ENCODE measurements at regions not wholly inside any gene's neighbourhood (a gene's known extent, or its start where the extent isn't known, plus 50 kb on each side); places are given as distances from the start of the nearest gene placed in this dataset.

DNA sequence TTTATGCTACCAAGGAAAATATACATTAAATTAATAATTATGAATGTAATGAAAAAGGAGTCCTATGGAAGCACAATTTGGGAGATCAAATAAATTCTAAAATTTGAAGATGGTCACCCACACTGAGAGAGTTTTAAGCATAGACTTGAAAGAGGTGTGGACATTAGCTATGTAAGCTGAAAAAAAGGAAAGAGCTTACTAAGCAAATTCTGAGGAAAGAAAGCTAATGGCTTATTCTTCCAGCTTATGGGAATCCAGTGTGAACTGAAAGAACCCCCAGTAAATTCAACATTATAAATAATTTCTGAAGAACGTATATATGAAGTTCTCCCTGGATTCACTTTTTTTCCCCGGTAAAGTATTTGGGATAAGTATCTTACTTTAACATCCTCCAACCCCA lies 78.2 kb upstream of the GUCY1A1 start:
- TF ChIP-seq POLR2A (IDR thresholded peaks at IDR 0.05), result no peak
- TF ChIP-seq, protein P1, sequence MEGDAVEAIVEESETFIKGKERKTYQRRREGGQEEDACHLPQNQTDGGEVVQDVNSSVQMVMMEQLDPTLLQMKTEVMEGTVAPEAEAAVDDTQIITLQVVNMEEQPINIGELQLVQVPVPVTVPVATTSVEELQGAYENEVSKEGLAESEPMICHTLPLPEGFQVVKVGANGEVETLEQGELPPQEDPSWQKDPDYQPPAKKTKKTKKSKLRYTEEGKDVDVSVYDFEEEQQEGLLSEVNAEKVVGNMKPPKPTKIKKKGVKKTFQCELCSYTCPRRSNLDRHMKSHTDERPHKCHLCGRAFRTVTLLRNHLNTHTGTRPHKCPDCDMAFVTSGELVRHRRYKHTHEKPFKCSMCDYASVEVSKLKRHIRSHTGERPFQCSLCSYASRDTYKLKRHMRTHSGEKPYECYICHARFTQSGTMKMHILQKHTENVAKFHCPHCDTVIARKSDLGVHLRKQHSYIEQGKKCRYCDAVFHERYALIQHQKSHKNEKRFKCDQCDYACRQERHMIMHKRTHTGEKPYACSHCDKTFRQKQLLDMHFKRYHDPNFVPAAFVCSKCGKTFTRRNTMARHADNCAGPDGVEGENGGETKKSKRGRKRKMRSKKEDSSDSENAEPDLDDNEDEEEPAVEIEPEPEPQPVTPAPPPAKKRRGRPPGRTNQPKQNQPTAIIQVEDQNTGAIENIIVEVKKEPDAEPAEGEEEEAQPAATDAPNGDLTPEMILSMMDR (IDR thresholded peaks at IDR 0.05), result no peak
- Histone ChIP-seq H3K36me3 (no peaks in the 10 kb centered on the region), H3K27me3 (no peaks in the 10 kb centered on the region), H3K4me3 (no peak overlapping the region), H3K27ac (no peak overlapping the region), H3K4me1 (no peaks in the 10 kb centered on the region), H3K9me3 (no peaks in the 10 kb centered on the region)
- DNase-seq (no peak), ATAC-seq (no peak)
- 81% methylated on average over 2 of the region's 2 CpGs for WGBS (ENCODE audit: insufficient coverage, low coverage, low lambda C conversion rate, missing lambda C conversion rate)
- intact Hi-C loops (cut with DNase I), result no loop called here

DNA sequence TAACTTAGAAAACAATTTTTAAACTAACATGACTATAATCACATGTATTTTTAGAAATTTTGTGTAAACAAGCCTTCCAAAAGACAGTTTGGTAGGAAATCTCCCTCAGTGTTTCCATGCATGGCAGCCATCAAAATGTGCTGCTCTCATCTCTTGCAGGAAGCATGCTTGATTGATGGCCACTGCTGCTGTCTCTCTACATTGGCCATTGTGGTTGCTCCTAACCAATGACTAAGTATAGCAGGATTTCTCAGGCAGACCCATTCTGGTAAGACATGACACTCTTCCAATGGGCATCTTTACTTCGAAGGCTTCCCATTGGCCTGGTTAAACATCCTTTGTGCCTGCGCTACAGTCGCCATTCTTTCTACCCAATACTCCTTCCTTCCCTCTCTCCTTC lies 78.9 kb upstream of the GUCY1A1 start:
- TF ChIP-seq, protein P1 (IDR thresholded peaks at IDR 0.05), result no peak
- no peak for TF ChIP-seq POLR2A (IDR thresholded peaks at IDR 0.05)
- H3K36me3 ChIP-seq, result no peaks in the 10 kb centered on the region
- DNase-seq (no peak), ATAC-seq (no peak)
- no peaks in the 10 kb centered on the region for H3K4me1 ChIP-seq
- H3K9me3 ChIP-seq, result no peaks in the 10 kb centered on the region
- H3K27me3 ChIP-seq, result no peaks in the 10 kb centered on the region
- no peak overlapping the region for H3K27ac ChIP-seq
- H3K4me3 ChIP-seq, result no peak overlapping the region
- intact Hi-C loops (cut with DNase I), result no loop called here
- WGBS (ENCODE audit: insufficient coverage, low coverage, low lambda C conversion rate, missing lambda C conversion rate), result no CpG with 5 or more reads among the region's 3 CpGs

DNA sequence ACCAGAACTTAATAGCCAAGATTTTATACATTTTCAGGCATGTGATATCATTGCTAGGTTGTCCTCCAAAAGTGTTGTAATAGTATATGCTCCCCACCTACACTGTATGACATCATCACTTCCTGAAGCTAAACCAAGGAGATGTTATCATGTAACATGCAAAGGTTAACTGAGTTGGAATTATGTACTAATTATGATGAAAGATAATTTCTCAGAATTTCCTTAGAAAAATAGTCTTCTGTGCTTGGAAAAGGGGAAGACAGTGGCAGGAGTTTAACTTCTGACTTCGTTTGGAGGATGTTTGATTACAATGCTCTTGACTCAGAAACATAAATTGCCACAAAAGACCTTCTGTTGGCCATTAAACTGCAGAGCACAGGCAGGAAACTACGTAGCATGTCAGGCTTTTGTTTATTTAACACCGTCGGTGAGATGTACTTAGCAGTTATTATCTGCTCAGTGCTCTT lies 83.6 kb upstream of the GUCY1A1 start:
- no peak overlapping the region for H3K4me3 ChIP-seq
- H3K9me3 ChIP-seq, result no peaks in the 10 kb centered on the region
- H3K27me3 ChIP-seq, result no peaks in the 10 kb centered on the region
- intact Hi-C loops (cut with DNase I), result no loop called here
- H3K36me3 ChIP-seq, result no peaks in the 10 kb centered on the region
- no peaks in the 10 kb centered on the region for H3K4me1 ChIP-seq
- TF ChIP-seq, protein P1 (IDR thresholded peaks at IDR 0.05), result no peak
- TF ChIP-seq POLR2A (IDR thresholded peaks at IDR 0.05), result no peak
- peak in 1 of 4 donors; percentile 41 for ATAC-seq
- no peak overlapping the region for H3K27ac ChIP-seq
- DNase-seq, result no peak
- WGBS (ENCODE audit: insufficient coverage, low coverage, low lambda C conversion rate, missing lambda C conversion rate), result 10% methylated on average over 4 of the region's 4 CpGs

DNA sequence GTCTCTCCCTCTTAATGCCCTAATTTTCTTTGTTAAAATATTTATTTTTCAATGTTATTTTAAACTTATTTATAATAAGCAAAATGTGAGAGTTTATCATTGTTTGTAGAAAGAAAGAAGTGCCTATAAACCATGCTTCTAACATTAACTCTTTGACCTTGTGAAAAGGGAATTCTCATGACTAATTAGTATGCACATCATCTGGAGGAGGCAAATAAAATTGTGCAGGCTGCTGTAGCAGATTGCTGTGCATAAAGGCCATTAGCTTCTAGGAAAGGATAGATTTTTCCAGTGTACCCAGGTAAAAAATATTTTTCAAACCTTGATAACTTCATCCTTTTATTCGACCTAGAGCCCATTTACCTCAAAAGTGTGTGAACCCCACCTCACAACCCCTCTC lies 84.6 kb upstream of the GUCY1A1 start:
- H3K4me1 ChIP-seq, result no peaks in the 10 kb centered on the region
- no peaks in the 10 kb centered on the region for H3K27me3 ChIP-seq
- WGBS (ENCODE audit: insufficient coverage, low coverage, low lambda C conversion rate, missing lambda C conversion rate), result 58% methylated on average over 1 of the region's 1 CpG
- TF ChIP-seq POLR2A (IDR thresholded peaks at IDR 0.05), result no peak
- TF ChIP-seq, protein P1 (IDR thresholded peaks at IDR 0.05), result no peak
- intact Hi-C loops (cut with DNase I), result no loop called here
- H3K36me3 ChIP-seq, result no peaks in the 10 kb centered on the region
- DNase-seq (no peak), ATAC-seq (no peak)
- no peak overlapping the region for H3K27ac ChIP-seq
- H3K4me3 ChIP-seq, result no peak overlapping the region
- no peaks in the 10 kb centered on the region for H3K9me3 ChIP-seq
